ENCODE measurements at regions not wholly inside any gene's neighbourhood (a gene's known extent, or its start where the extent isn't known, plus 50 kb on each side); places are given as distances from the start of the nearest gene placed in this dataset.
"Not testable (repeated sequence)": the region's sequence is repeated elsewhere in the genome, so short reads cannot be mapped to it uniquely, and the experiment has no call there.

GRCh38 chr5:24986326-24986725, 341.5 kb upstream of the CDH10 start:
- intact Hi-C loops (cut with DNase I) = no loop called here

GRCh38 chr5:24978552-24978951, 333.8 kb upstream of the CDH10 start:
- H3K9me3 ChIP-seq; H3K27ac ChIP-seq; H3K27me3 ChIP-seq; H3K4me3 ChIP-seq; H3K4me1 ChIP-seq; ATAC-seq; DNase-seq; H3K36me3 ChIP-seq; intact Hi-C loops (cut with DNase I): not testable (repeated sequence)

More at GRCh38 chr5:24986326-24986725, 341.5 kb upstream of the CDH10 start:
- no peak for TF ChIP-seq CTCF (IDR thresholded peaks at IDR 0.05)
- no peaks in the 10 kb centered on the region for H3K27me3 ChIP-seq
- H3K27ac ChIP-seq = no peak overlapping the region
- ATAC-seq (no peak), DNase-seq (no peak)
- no peaks in the 10 kb centered on the region for H3K9me3 ChIP-seq
- H3K4me1 ChIP-seq = no peaks in the 10 kb centered on the region
- no peaks in the 10 kb centered on the region for H3K36me3 ChIP-seq
- no peak overlapping the region for H3K4me3 ChIP-seq

DNA sequence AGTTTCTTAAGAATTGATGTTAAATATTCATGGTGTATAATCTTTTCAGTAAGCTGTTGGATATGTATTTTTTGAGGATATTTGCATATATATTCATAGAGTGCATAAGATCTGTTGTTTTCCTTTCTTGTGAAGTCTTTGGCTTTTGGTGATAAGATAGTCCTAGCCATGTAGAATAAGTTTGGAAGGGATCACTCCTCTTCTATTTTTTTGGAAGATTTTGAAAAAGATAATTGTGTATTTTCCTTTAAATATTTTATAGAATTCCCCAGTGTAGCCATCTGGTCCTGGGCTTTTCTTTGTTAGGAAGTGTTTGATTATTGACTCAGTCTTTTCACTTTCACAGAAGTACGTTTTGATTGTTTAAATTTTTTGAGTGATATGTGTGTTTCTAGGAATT, 318.8 kb upstream of the CDH10 start:
- DNase-seq (no peak), ATAC-seq (no peak)
- Histone ChIP-seq H3K27ac (no peak overlapping the region), H3K9me3 (no peaks in the 10 kb centered on the region), H3K36me3 (no peaks in the 10 kb centered on the region), H3K27me3 (no peaks in the 10 kb centered on the region), H3K4me1 (no peaks in the 10 kb centered on the region), H3K4me3 (no peak overlapping the region)
- intact Hi-C loops (cut with DNase I) = no loop called here
- TF ChIP-seq CTCF (IDR thresholded peaks at IDR 0.05) = no peak

- Histone ChIP-seq H3K27me3 (no peaks in the 10 kb centered on the region), H3K4me3 (no peak overlapping the region), H3K9me3 (no peaks in the 10 kb centered on the region), H3K27ac (no peak overlapping the region), H3K36me3 (no peaks in the 10 kb centered on the region), H3K4me1 (no peaks in the 10 kb centered on the region)
- intact Hi-C loops (cut with DNase I) = no loop called here
- DNase-seq = no peak
- no peak for TF ChIP-seq CTCF (IDR thresholded peaks at IDR 0.05)
- no peak for ATAC-seq
These were observed 278.6 kb upstream of the CDH10 start for GRCh38 chr5:24923400-24923799.

DNA sequence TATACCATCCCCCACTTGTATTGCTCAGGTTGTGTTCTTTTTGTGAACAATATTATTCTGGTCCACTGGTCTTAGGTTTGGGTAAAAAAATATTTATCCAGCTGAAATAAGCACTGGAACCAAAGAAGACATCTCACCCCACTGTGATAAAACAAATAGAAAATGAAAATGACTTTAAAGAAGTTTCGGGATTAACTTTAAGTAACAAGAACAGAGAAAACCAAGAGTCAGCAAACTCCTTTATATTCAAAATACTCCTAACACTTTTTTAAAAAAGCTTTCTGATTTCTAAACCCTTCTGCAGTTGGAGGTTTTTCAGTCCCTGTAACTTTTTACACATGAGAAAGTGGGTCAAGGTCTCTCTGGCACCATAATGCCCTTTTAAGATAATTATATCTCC, 273.9 kb upstream of the CDH10 start:
- Histone ChIP-seq H3K27ac (no peak overlapping the region), H3K9me3 (no peaks in the 10 kb centered on the region), H3K4me3 (no peak overlapping the region), H3K4me1 (no peaks in the 10 kb centered on the region), H3K27me3 (no peaks in the 10 kb centered on the region), H3K36me3 (no peaks in the 10 kb centered on the region)
- DNase-seq (no peak), ATAC-seq (no peak)
- no peak for TF ChIP-seq CTCF (IDR thresholded peaks at IDR 0.05)
- intact Hi-C loops (cut with DNase I) = no loop called here

- Histone ChIP-seq H3K4me1 (no peaks in the 10 kb centered on the region), H3K4me3 (no peak overlapping the region), H3K9me3 (no peaks in the 10 kb centered on the region), H3K27me3 (no peaks in the 10 kb centered on the region), H3K36me3 (no peaks in the 10 kb centered on the region), H3K27ac (no peak overlapping the region)
- DNase-seq (no peak), ATAC-seq (no peak)
- TF ChIP-seq CTCF (IDR thresholded peaks at IDR 0.05) = no peak
- intact Hi-C loops (cut with DNase I) = no loop called here
These were observed 272.1 kb upstream of the CDH10 start for GRCh38 chr5:24916863-24917262.

All from upper lobe of right lung (tissue), 1 donor.